IPS DF 19.7 (cell line): ENCODE measurements at regions not wholly inside any gene's neighbourhood (a gene's known extent, or its start where the extent isn't known, plus 50 kb on each side); places are given as distances from the start of the nearest gene placed in this dataset.
"Not testable (repeated sequence)": the region's sequence is repeated elsewhere in the genome, so short reads cannot be mapped to it uniquely, and the experiment has no call there.

ENCODE experiments used
- DNase-seq: peaks from one replicate; pipeline ENCODE4 v3.0.0-alpha.2; 2013; ENCODE audit warnings: low read depth, low spot score

DNA sequence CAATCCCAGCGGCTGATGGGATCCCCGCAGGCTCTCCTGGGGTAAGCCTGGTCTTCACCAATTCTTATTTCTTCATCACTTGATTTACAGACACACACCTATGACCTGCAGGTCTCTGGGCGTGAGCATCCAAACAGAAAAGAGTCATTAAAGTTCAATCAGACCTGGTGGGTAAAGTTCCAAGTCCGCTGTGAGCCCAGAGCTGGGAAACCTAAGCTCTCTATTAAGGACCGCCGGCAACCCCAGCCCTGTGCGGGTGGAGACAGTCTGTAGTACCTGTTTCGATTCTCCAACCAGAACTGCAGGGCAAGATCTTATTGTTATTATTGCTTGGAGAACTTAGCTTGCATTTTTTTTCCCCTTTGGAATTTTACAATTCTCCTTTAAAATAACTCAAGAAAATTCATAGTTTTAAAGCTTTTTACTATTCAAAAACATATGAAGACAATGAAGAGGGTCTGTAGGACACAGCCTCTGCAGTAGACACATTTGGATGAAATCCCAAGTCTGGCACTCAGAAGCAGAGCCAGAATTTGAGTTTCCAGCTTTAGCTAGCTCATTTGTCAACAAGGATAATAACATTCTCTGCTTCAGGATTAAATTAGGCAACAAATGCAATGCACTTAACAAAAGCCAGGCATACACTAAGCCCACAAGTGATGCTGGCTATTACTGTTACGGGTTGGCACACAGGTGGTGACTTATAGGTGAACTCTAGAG is 376.4 kb downstream of the INSIG2 start:
- no peak for DNase-seq

DNA sequence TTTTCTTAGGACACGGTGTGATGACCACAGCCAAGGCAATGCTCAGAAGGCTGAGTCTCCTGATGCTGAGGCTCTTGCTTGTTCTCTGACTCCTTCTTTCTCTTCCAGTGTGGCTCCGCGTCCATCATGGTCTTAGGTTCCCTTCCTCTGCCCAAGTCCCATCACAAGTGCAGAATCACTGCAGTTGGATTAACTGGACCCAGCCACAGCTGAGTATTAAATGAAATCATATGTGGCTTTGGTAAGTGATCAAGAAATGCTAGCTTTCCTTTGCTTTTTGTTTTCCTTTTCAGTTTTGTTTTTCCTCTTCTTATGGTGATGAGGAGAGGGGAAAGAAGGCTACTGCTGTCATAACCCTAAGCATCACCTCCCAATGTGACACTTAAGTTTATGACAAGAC is 375.8 kb downstream of the INSIG2 start:
- no peak for DNase-seq

DNA sequence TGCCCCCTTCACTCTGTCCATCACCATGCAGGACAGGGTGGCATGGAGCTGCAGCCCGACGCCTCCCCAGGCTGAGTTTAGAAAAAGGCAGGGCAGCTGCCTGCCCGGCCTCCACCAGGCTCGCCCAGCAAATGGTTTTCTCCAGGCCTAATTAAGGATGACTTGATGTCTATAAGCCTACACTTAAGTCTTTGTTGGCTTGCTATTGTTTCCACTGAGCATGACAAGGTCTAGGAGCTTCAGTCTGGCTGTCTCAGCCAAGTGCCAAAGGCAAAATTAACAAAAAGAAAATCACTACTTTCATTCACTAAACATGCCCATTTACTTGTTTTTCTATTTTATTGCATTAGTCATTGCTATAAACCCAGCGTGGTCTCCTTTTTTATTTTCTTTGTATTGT is 372.2 kb downstream of the INSIG2 start:
- DNase-seq = no peak

DNA sequence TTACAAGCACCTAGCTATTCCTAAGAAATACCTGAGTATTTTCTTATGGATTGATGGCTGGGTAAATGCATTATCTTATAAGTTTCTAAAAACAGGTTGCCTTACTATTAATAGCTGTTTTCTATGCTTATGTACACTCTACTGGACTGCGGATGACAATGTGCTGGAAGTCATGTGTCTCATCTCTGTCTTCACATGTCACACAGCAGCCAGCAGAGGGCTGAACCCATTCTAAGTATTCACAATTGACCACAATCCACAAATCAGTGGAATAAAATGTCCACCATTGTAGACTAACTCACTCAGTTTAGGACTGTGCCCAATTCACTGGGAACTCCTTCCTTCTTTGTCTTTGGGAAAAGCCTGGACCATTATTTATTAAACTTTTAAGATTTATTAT is 371.2 kb downstream of the INSIG2 start:
- DNase-seq = no peak

DNA sequence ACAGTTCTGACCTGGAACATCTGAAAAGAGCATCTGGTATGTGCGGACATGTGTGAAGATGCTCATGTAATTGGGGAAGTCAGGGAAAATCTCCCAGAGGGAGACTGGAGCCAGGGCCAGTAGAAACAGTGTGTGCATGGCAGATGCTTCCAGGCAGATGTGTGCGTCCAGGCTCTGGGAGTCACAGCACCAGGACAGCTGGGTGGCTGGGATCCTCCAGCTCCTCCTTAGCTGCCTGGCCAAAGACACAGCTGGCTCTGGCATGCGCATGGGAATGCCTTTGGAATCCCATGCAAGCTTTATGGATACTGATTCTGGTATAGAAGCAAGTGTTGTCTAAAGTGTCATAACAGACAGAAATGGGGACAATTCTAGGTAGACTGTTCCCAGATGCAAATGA is 369.7 kb downstream of the INSIG2 start:
- DNase-seq = no peak

DNA sequence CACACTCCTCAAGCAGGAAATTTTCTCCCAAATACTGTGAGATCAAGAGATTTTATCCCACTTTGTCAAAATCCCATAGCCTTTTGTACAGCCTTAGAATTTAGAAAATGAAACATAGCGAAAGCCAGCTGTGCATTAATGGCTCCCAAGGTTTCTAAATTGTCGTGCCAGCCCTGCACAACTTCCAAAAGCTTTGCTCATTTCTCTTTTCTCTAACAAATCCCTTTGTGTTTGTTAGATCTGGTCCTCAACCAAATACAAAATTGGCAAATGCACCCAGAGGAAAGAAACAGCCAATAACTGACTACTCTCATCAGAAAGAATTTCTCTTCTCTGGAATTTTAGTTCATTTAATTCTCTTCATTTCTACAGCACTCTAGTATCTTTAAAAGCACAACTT is 361.1 kb downstream of the INSIG2 start:
- DNase-seq = no peak

DNA sequence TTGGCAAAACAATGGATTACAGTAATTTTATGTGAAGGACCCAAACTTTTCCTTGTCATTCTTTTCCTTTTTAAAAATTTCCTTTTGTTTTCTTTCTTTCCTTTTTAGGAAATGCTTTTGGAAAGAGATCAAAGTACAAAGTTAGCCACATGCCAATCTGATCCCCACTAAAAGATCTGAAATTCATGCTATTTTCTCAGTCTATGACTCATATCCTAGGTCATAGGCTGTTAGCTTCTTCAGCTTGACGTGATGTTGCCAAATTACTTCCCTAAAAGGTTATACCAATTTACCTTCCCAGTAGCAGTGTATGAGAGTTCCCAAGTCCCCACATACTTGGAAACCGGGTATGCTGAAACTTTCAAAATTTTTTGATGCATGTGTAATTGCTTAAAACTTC is 355.3 kb downstream of the INSIG2 start:
- no peak for DNase-seq

DNA sequence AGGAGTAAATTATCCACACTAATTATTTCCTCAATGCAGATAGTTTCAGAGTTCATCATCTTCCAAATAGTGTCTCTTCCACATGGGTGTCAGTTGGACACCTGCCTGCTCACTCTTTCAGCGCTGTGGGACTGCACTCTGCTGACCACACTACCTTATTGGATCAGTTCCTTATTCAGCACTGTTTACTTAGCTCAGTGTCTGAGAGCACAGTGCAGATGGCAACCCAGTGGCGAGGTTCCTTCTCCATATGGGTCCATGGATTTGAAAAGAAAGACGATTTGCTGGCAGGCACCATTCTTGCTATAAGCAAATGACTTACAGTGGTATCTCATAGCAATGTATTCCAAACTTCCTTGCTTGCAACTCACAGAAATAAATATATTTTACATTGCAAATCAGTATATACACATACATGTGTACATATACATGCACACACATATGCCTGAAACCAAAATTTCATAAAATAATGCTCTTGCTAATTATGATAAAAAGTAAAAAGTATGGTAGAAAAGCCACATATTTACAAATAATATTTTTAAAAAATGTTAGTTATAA is 354.8 kb downstream of the INSIG2 start:
- no peak for DNase-seq

DNA sequence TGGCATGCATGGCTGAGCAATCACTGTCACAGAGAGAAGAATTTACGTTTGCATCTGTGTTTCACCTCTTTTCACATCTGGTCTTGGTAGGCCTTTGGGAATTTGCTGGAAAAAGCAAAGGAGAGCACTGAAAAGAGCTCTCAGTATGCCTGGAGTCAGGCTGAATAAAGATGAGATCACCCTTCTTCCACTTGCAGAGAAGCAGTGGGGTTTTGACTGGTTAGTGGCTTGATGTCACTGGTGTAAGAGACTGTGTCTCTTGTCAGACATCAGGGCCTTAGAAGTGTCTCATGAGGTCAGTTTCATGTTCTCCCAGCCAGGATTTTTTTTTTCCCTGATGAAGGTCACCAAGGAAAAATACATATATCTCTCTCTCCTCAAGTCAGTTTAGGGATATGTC is 353.8 kb downstream of the INSIG2 start:
- DNase-seq = no peak

DNA sequence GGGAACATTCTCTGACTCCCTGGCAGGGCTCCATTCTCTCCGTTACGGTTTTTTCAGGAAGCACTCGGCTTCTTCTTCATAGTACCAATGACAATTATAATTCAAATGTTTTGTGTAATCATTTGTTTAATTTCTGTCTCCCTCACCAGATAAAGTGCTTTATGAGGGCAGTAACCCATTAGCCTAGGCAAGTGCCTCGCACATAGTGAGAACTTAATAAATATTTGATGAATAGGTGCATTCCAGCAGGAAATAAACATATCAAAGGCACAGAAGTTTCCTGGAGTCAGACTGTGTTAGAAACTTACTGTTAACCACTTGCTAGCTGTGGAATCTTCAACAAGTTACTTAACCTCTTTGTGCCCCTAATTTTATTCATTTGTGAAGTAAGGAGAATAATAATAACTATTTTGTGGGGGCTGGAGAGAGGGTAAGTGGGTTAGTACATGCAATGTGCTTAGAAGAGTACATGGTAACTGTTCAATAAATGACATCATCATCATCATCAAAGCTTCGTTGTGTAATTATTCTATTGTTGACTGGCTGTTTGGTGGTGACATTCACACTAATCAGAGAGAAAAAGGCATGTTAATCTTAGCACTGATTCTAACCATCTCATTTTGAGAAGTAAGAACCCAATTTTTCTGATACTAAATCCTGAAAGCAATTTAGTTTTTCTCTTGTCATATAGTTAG is 352.3 kb downstream of the INSIG2 start:
- DNase-seq = no peak

DNA sequence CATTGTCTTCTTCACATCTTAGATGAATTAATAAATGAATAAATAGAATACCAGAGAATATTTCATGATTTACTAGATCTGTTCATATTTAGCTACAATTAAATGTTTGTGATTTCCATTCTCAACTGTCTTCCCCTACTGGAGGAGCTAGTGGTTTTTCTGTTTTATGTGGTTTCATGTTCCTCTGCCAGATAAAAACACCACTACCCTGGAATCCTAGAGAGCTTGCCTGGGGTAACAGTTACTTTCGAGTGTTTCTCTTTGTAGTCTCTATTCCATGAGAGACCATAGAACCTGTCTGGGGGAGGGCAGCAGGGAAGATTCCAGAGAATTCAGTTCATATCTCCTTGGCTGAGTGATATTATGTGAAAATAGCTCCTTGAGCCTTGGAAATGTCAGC is 349.2 kb downstream of the INSIG2 start:
- DNase-seq = no peak

DNA sequence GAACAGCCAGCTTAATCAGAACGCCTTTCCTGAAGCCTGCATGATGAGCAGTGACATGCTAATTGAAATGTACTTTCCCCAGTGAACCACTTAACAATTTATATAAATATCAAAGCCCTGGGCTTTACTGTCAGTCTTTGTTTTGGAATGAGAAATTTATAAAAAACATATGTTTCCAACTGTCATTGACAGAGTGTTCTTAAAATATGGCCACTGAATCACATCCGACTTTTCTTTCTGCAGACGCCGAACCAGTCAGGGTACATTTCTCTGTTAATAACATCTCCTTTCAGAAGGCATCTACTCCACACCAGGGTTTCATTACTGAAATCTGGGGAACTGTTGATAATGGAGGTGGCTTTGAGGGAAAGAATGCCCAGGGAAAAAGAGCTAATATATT is 343.7 kb downstream of the INSIG2 start:
- DNase-seq = no peak

DNA sequence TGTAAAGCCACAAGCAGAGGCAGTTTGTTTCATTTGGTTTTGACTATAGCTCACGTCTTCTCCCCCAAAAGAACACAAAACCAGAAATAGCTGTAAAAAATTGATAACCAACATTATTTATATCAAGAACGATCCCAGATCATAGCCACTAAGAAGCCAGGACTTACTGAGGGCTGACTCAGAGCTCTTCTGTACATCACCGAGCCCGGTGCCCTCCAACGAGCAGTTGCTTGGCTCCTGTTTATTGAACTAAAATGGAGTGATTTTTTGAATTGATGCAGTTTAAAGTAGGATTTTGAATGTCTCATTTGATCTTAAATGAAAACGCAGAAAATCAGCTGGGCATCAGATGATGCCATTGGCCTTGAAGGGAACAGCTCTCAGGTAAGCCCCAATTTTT is 343.3 kb downstream of the INSIG2 start:
- no peak for DNase-seq

DNA sequence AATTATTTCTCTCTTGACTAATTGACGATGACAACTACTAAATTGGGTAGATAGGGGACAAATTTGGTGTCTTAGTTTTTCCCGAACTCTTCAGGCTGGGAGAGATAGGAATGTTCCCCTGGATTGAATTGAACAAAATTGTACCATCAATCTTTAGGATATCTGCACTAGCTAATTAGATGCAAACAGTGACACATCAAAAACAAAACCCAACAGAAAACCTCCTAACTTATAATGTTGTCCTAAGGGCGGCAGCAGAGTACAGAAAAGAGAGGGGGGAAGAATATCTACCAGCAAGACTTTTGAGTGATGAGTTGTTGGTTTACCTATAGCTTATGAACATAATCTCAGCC is 342.9 kb downstream of the INSIG2 start:
- no peak for DNase-seq

DNA sequence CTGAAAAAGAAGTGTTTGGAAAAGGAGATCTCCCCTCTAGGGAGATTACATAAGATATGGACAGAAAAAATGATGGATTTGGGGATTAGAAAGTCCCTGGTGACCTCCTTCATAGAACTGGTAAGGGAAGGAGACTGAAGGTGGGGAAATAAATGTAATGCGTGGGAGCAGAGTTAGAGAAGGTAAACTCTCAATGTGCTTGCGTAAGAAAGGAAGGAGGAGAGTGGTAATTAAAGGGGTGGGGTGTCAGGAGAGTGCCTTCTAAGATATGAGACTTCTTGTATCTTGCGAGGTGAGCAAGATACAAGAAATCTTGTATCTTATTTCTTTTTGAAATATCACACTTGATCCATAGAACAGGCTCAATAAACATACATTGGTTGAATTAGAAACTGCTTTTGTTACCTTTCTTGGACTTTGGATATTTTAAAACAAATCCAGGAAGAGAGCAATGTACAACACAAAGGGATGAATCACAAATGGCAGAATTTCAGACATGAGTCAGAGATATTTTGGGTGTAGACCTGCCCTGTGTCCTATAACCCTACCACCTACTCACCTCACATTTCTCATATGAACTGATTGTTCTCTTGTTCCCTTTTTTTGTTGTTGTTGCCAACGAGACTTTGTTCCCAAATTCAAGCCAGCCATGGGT is 342.4 kb downstream of the INSIG2 start:
- DNase-seq = no peak

DNA sequence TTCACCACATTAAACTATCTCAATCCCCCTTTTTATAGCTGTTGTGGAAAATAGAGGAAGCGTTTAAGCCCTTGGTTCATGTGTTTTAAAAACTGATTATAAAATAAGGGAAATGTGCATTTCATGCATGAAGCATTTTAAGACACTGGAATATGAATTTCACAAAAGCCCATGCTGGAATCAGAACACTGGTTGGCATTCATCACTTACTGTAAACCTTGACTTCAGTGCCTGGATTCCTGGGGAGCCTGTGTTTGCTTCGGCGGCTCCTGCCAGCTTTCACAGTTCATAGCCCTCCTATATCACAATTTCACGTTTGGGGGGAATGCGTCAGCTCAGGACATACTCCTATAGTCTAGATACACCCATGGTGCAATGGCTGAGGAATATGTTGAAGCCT is 336.9 kb downstream of the INSIG2 start:
- no peak for DNase-seq

DNA sequence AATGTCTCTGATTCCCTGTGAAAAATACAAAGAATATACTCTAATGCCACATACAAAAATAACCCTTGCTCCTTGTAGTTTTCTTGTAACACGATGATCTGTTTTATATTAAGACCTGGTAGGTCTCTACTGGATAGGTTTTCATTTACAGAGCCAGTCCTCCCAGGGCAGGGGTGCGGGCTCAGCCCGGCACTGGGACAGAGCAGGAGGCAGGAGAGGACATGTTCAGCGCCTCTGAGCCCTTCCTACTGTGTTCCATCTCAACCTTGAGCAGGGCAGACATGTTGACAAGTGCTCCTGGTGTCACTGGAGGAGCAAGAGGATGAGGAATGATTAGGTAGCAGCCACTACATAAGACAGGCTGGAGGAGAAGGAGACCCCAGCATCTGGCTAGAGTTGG is 335.5 kb downstream of the INSIG2 start:
- DNase-seq = no peak

DNA sequence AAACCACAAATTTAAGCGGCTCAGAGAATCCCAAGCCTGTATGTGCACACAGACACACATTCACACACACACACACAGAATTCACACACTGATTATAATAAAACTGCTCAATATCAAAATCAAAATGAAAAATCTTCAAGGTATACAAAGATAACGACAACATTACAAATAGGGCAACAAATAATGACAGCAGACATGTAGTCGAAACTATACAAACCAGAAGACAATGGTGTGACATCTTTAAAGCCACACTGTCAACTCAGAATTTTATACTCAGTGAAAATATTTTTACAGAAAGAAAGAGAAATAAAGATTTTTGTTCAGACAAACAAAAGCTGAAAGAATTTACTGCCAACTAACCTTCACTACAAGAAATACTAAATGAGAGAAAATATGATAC is 333.4 kb downstream of the INSIG2 start:
- no peak for DNase-seq

DNA sequence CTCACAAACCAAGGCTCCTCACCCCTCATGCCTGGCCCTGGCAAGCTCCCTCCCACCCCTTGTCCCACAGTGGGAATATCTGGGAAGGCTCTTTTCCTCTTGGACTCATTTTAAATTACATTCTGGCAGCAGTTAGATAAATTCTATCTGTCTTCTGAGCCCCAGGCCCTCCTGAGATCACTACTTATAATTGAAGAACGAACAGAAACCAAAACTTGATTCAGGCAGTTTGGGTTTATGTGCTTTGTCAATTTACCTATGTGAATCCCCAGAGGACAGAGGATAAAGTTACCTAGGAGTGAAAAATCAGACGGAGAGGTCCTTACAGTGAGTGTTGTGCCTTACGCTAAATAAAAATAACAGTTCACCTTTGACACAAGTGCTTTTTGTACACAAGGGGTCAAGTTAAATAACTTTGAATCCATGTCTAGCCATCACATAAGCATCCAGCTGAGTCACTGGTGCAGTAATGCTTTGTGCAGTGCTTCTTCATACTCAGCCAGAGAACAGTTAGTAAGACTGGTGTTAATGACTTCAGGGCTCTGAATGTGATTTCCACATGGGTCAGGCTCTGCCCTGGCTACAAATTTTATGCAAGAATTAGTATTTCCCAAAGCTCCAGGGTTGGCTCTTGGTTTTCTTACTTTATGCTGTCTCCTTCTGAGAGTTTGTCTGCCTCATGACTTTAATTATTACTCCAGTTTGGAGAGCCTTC is 329.3 kb downstream of the INSIG2 start:
- DNase-seq = no peak

DNA sequence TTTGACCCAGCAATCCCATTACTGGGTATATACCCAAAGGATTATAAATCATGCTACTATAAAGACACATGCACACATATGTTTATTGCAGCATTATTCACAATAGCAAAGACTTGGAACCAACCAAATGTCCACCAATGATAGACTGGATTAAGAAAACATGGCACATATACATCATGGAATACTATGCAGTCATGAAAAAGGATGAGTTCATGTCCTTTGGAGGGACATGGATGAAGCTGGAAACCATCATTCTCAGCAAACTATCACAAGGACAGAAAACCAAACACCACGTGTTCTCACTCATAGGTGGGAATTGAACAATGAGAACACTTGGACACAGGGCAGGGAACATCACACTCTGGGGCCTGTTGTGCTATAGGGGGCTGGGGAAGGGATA is 326.9 kb downstream of the INSIG2 start:
- DNase-seq = not testable (repeated sequence)

DNA sequence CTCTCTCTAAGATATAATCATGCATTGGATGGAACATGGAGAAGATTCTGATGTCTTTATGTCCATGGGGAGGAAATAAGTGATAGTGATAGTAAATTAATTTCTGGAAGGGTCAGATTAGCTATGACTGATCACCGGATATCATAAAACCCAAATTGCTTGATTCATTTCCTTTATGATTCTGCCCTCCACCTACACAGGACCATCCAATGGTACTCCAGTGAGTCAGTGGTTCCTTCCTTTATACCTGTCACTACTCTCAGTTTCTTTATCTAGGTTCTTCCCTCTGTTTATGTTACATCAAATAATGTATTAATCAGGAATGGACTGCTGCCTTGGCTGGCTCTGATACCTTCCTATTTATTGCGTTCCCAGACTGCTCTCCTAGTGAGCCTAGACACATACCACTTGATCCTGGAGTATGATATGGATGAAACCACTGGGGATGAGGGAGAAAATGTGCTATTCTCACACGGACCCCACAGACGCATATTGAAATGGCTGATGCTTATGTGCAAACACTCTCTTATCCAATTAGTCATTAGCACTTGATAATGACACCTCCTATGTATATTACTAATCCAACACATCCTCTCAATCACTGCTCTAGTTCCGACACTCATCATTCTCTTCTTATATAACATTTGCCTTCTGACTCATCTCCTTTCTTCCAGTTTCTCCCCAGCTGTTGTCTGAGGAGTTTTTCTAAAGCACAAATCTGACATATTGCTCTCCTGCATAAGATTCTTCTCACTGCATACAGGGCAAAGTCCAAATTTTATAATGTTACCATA is 315.6 kb downstream of the INSIG2 start:
- DNase-seq = no peak
